Ovary (tissue), 3 donors: ENCODE measurements at regions not wholly inside any gene's neighbourhood (a gene's known extent, or its start where the extent isn't known, plus 50 kb on each side); places are given as distances from the start of the nearest gene placed in this dataset.

ENCODE experiments used
- CTCF ChIP-seq, 3 donors: fragments of 450-650 bp in 2 of 3; fragments of 200-600 bp in 1 of 3; IDR thresholded peaks; one replicate each; pipeline versions ENCODE4 v1.5.1 to v1.8.0; 2016 to 2022; ENCODE audit warnings: antibody characterized with exemption in 3 of 3, mild to moderate bottlenecking in 1 of 3
- EP300 ChIP-seq: sonication (generic); formaldehyde crosslinking; IDR thresholded peaks from one replicate; pipeline ENCODE4 v1.6.1; 2017; ENCODE audit warnings: antibody characterized with exemption
- POLR2A ChIP-seq: fragments of 450-650 bp; IDR thresholded peaks from one replicate; pipeline ENCODE4 v1.6.1; 2017; ENCODE audit warnings: antibody characterized with exemption, mild to moderate bottlenecking, moderate library complexity
- donor health status: DM: no; HTN: no; CAD: no.

GRCh38 chr1:87568911-87569310 is 240.2 kb downstream of the LMO4 start:
- TF ChIP-seq POLR2A (no peak), CTCF (IDR thresholded peaks at IDR 0.05) (no peak), EP300 (no peak)
